ENCODE measurements at regions not wholly inside any gene's neighbourhood (a gene's known extent, or its start where the extent isn't known, plus 50 kb on each side); places are given as distances from the start of the nearest gene placed in this dataset.

DNA sequence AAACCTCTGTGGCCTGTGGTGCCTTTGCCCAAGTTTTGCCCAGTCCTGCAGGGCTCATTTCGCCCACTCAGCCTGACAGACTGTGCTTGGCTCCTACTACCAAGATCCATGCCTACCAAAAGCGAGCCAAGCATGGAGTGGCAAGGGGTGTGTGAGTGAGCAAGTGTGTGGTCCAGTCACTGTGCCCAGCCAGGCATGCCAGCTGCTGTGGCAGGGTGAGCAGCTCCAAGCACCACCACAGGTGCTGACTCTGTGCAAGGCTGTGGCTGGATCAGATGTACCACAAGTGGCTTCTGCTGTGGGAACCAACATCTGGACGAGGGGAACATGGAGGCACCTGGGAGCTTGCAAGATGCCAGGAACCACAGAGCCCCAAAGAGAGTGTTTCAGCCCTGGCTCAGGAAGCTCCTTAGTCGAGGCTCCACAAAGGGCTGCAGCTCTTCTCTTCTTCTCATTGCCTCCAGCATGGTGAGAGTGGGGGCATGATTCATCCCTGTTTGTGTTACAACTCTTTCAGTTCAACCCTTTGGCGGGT, 1564.2 kb upstream of the MIR17HG start:
- no peak overlapping the region for H3K4me3 ChIP-seq (ENCODE audit: low read depth, low read length)
- CTCF ChIA-PET = no interaction called here

GRCh38 chr13:89784161-89784809, 1563.2 kb upstream of the MIR17HG start:
- CTCF ChIA-PET = no interaction called here
- Histone ChIP-seq H3K27ac (ENCODE audit: low read depth, low read length) (no peak overlapping the region), H3K27me3 (ENCODE audit: control insufficient read depth, insufficient read depth, low read length) (no peaks in the 10 kb centered on the region), H3K4me3 (ENCODE audit: low read depth, low read length) (no peak overlapping the region), H3K9me3 (ENCODE audit: control insufficient read depth, insufficient read depth, low read length) (peaks cover 5% of the 10 kb centered on the region; the same call in 1 of the 2 replicates)
- POLR2A ChIA-PET = no interaction called here
- DNase-seq (ENCODE audit: low read depth, low spot score) = no peak
- TF ChIP-seq, protein P1, sequence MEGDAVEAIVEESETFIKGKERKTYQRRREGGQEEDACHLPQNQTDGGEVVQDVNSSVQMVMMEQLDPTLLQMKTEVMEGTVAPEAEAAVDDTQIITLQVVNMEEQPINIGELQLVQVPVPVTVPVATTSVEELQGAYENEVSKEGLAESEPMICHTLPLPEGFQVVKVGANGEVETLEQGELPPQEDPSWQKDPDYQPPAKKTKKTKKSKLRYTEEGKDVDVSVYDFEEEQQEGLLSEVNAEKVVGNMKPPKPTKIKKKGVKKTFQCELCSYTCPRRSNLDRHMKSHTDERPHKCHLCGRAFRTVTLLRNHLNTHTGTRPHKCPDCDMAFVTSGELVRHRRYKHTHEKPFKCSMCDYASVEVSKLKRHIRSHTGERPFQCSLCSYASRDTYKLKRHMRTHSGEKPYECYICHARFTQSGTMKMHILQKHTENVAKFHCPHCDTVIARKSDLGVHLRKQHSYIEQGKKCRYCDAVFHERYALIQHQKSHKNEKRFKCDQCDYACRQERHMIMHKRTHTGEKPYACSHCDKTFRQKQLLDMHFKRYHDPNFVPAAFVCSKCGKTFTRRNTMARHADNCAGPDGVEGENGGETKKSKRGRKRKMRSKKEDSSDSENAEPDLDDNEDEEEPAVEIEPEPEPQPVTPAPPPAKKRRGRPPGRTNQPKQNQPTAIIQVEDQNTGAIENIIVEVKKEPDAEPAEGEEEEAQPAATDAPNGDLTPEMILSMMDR (IDR thresholded peaks at IDR 0.05; ENCODE audit: low read depth, low read length) = no peak

More for the DNA sequence above, 1564.2 kb upstream of the MIR17HG start:
- POLR2A ChIA-PET = no interaction called here
- Histone ChIP-seq H3K27me3 (ENCODE audit: control insufficient read depth, insufficient read depth, low read length) (no peaks in the 10 kb centered on the region), H3K9me3 (ENCODE audit: control insufficient read depth, insufficient read depth, low read length) (peaks cover 5% of the 10 kb centered on the region; the same call in 1 of the 2 replicates), H3K27ac (ENCODE audit: low read depth, low read length) (no peak overlapping the region)
- DNase-seq (ENCODE audit: low read depth, low spot score) = no peak
- TF ChIP-seq, protein P1 (IDR thresholded peaks at IDR 0.05; ENCODE audit: low read depth, low read length) = no peak

DNA sequence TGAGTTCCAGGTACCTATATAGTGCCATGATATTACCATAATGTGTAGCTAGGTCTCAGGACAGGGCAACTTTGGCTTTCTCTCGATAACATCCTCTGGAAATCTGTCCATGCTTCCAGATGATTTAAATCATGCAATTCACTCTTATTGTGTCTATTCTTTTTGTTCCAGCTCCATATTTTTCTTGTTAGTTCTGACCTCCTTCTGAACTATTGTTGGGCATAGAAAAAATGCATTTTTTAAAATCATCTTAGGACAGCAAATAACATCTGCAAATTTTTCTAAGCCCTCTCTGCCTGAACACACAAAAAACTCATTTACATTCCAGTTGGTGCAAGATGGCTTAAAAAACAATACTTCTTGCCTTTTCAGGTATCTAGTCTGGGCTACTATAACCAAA, 1561.0 kb upstream of the MIR17HG start:
- H3K9me3 ChIP-seq (ENCODE audit: control insufficient read depth, insufficient read depth, low read length) = peaks cover 5% of the 10 kb centered on the region; the same call in 1 of the 2 replicates
- H3K4me3 ChIP-seq (ENCODE audit: low read depth, low read length) = no peak overlapping the region
- POLR2A ChIA-PET = no interaction called here
- no peak for DNase-seq (ENCODE audit: low read depth, low spot score)
- CTCF ChIA-PET = no interaction called here
- no peaks in the 10 kb centered on the region for H3K27me3 ChIP-seq (ENCODE audit: control insufficient read depth, insufficient read depth, low read length)
- H3K27ac ChIP-seq (ENCODE audit: low read depth, low read length) = no peak overlapping the region
- TF ChIP-seq, protein P1 (IDR thresholded peaks at IDR 0.05; ENCODE audit: low read depth, low read length) = no peak

DNA sequence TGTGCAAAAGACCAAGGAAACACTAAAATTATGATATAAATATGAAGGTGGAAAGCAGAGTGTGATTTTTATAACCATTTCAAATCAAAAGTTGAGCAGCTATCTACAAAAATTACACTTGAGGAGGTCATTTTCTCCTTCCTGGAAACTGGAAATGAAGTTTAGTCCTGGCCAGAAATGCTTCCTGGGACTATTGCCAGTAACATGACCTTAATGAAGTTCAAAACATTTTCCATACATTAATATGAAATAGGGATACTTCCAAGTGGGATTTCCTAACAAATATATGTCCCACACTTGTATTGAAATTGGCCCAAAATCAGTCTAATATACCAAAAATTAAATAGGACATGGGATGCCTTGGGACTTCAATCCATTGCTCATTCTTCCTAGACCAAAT, 1556.8 kb upstream of the MIR17HG start:
- TF ChIP-seq, protein P1 (IDR thresholded peaks at IDR 0.05; ENCODE audit: low read depth, low read length) = no peak
- Histone ChIP-seq H3K4me3 (ENCODE audit: low read depth, low read length) (no peak overlapping the region), H3K9me3 (ENCODE audit: control insufficient read depth, insufficient read depth, low read length) (no peaks in the 10 kb centered on the region), H3K27ac (ENCODE audit: low read depth, low read length) (no peak overlapping the region), H3K27me3 (ENCODE audit: control insufficient read depth, insufficient read depth, low read length) (no peaks in the 10 kb centered on the region)
- no peak for DNase-seq (ENCODE audit: low read depth, low spot score)
- ChIA-PET POLR2A (no interaction called here), CTCF (no interaction called here)

DNA sequence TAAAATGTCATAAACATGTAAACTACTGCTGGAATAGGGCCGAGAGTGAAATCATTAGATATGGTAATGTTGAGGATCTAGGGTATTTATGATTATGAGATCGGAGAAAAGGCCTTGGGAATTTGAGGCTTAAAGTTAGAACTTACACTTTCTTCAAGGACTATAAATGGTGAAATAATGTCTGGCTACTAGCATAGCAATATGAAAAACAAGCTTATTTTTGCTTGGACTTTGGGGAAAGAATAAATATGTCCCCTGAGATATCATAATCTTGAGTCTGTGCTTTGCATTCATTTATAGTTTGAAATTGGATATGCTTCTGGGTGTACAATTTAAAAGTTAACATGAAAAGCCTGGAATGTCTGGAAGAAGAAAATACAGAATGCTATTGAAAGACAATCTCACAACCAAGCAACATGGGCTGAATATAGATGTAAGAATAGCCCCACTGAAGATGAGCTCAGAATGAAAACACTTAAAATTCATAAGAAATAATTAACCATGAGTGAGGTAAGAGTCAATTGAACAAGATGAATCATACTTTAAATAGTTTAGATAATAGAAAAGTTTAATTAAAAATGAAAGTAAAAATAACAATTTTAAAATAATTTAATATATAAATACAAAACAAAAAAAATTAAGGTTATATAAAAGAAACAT, 1555.4 kb upstream of the MIR17HG start:
- H3K9me3 ChIP-seq (ENCODE audit: control insufficient read depth, insufficient read depth, low read length) = no peaks in the 10 kb centered on the region
- ChIA-PET POLR2A (no interaction called here), CTCF (no interaction called here)
- no peak for DNase-seq (ENCODE audit: low read depth, low spot score)
- H3K27me3 ChIP-seq (ENCODE audit: control insufficient read depth, insufficient read depth, low read length) = no peaks in the 10 kb centered on the region
- TF ChIP-seq, protein P1 (IDR thresholded peaks at IDR 0.05; ENCODE audit: low read depth, low read length) = no peak
- H3K4me3 ChIP-seq (ENCODE audit: low read depth, low read length) = no peak overlapping the region
- no peak overlapping the region for H3K27ac ChIP-seq (ENCODE audit: low read depth, low read length)

Measured in AG04450 (cell line).